ENCODE measurements at regions not wholly inside any gene's neighbourhood (a gene's known extent, or its start where the extent isn't known, plus 50 kb on each side); places are given as distances from the start of the nearest gene placed in this dataset.
"Not testable (repeated sequence)": the region's sequence is repeated elsewhere in the genome, so short reads cannot be mapped to it uniquely, and the experiment has no call there.

GRCh38 chr14:71235875-71236274, 328.6 kb downstream of the PCNX1 start:
- DNase-seq (ENCODE audit: low read depth): no peak
- no peak overlapping the region for H3K4me3 ChIP-seq (ENCODE audit: low read depth, low read length)

DNA sequence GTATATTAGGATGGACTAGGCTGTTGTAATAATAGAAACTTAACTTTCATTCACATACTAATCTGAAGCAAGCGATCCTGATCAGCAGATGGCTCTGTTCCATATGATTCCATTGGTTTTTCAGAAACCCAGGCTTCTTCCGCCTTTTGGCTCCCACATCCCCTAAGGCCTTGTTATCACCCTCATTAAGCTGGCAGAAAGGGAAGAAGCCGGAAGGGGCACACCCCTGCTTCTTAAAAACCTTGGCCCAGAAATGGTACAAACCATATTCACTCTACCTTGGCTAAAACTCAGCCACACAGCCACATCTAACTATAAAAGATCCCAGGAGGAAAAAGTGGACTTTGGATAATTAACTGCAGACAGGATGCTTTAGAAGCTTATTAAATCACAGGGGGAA, 329.2 kb downstream of the PCNX1 start:
- DNase-seq (ENCODE audit: low read depth): no peak
- no peak overlapping the region for H3K4me3 ChIP-seq (ENCODE audit: low read depth, low read length)

DNA sequence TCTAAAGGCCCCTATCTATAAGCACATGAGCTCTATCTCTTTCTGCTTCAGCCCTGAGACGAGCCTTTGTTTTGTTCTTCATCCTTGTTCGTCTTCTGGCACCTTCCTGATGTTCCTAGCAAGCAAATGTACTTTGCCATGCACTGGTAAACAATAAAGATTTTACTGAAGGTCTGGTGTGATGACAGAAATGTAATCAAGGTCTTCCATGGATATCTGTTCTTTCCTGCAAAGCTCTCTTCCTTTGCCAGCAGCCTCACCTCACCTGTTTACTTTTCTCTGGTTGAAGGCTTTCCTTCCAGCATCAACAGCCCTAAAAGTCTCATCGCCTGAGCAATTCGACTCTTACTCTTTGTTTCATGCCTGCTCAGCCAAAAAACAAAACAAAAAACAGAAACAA, 330.3 kb downstream of the PCNX1 start:
- H3K4me3 ChIP-seq (ENCODE audit: low read depth, low read length): no peak overlapping the region
- DNase-seq (ENCODE audit: low read depth): no peak

DNA sequence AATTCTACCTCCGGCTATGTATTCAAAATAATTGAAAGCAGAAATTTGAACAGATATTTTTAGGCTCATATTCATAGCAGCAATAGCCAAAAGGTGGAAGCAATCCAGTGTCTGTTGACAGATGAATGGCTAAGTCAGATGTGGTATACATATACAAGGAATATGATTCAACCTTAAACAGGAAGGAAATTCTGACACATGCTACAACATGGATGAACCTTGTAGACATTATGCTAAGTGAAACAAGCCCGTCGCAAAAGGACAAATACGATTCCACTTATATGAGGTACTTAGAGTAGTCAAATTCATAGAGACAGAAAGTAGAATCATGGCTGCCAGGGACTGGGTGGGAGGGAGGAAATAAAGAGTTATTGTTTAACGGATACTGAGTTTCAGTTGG, 331.6 kb downstream of the PCNX1 start:
- DNase-seq (ENCODE audit: low read depth): no peak
- H3K4me3 ChIP-seq (ENCODE audit: low read depth, low read length): no peak overlapping the region

DNA sequence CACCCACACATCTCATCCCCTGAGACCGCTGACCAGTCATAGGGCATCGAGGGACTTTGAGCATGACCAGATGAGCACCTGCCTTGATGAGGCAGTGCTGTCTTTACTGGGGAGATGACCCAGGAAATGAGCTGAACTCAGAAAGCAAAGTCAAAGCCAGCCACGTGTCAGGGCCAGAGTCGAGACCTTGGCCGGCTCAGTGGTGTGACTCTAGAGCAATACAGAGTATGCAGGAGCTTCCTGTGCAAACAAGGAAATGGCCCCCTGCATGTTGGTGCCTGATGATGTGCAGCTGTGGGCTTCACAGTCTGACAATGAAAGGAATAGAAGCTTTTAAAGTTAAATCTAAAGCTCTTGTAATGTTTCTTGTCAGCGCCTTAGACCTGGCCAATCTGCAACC, 332.9 kb downstream of the PCNX1 start:
- H3K4me3 ChIP-seq (ENCODE audit: low read depth, low read length): no peak overlapping the region
- no peak for DNase-seq (ENCODE audit: low read depth)

GRCh38 chr14:71240866-71241520, 333.7 kb downstream of the PCNX1 start:
- no peak overlapping the region for H3K4me3 ChIP-seq (ENCODE audit: low read depth, low read length)
- DNase-seq (ENCODE audit: low read depth): no peak

- peak; percentile 72 for DNase-seq (ENCODE audit: low read depth)
- no peak overlapping the region for H3K4me3 ChIP-seq (ENCODE audit: low read depth, low read length)
Measured at GRCh38 chr14:71242237-71242748, 335.0 kb downstream of the PCNX1 start.

GRCh38 chr14:71243697-71244096, 336.4 kb downstream of the PCNX1 start:
- DNase-seq (ENCODE audit: low read depth): peak; percentile 71
- H3K4me3 ChIP-seq (ENCODE audit: low read depth, low read length): no peak overlapping the region

DNA sequence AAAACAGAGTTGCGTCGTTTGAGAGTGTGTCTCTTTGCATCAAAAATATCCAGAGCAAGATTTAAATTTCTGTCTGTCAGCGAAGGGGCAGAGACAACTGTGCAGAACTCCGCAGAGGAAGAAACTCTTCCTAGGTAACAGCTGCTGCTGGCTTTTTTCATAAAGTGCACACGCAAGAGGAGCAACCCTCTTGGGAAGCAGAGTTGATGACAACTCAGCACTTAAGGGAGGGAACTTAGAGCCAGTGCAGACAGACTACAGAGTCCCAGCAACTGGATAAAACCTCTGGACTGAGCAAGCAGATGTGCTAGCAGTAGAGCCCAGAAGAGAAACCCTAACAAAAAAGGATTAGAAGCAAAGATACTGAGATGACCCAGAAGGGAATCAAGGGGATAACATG, 337.1 kb downstream of the PCNX1 start:
- no peak overlapping the region for H3K4me3 ChIP-seq (ENCODE audit: low read depth, low read length)
- peak; percentile 73 for DNase-seq (ENCODE audit: low read depth)

GRCh38 chr14:71245659-71246361, 338.6 kb downstream of the PCNX1 start:
- DNase-seq (ENCODE audit: low read depth): no peak

DNA sequence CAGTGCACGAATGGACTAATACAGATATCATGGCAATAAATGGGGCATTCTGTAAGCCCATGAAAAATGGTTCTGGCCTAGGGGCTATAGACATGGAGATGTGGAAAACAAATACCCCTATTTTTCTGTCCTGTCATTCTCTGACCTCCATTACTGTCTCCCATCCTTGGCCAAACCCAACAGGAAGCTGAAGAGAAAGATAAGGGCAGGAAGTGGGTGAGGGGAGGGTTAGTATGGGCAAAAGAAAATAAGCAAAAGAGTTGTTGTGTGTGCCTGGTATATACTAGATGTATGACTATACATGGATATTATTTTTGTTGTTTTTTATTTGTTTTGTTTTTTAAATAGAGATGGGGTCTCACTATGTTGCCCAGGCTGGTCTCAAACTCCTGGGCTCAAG, 339.3 kb downstream of the PCNX1 start:
- H3K4me3 ChIP-seq (ENCODE audit: low read depth, low read length): no peak overlapping the region
- DNase-seq (ENCODE audit: low read depth): no peak

More at GRCh38 chr14:71245659-71246361, 338.6 kb downstream of the PCNX1 start:
- H3K4me3 ChIP-seq (ENCODE audit: low read depth, low read length): no peak overlapping the region

DNA sequence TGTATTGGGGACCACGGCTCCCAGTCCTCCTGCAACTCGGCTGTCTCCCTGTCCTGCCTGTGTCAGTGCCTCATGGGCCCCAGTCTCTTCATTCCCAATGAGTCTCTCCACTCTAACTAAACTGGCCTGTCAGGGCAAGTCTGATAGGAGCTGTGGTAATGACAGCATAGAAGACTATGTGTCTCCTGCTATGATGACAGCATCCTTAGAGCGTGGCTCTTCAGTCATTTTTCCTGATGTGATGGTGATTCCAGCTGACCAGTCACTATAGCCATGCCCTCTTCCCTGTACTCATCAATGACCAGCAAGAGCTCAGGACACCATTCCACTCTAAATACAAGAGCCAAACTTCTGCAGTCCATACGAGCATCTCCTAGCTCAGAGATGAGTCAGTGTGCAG, 339.8 kb downstream of the PCNX1 start:
- no peak overlapping the region for H3K4me3 ChIP-seq (ENCODE audit: low read depth, low read length)
- no peak for DNase-seq (ENCODE audit: low read depth)

- DNase-seq (ENCODE audit: low read depth): no peak
- H3K4me3 ChIP-seq (ENCODE audit: low read depth, low read length): no peak overlapping the region
Measured at GRCh38 chr14:71248194-71248593, 340.9 kb downstream of the PCNX1 start.

DNA sequence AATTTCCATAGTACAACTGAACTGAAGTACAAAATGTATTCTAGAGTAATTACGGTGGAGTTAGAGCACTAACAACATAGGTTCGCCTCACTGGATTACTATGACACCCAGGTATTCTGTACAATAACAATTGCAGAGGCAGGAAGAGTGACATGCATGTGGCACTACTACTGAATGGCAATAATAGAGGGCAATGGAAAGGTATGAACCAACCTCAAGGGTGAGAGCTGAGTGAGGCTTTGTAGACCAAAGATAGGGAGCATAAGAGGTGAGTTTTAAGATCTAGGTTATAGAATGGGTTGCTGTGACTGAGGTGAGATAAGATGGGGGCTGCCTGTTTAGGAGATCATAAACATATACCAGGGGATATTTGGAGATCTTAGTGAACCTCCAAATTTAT, 343.1 kb downstream of the PCNX1 start:
- no peak overlapping the region for H3K4me3 ChIP-seq (ENCODE audit: low read depth, low read length)
- DNase-seq (ENCODE audit: low read depth): no peak

DNA sequence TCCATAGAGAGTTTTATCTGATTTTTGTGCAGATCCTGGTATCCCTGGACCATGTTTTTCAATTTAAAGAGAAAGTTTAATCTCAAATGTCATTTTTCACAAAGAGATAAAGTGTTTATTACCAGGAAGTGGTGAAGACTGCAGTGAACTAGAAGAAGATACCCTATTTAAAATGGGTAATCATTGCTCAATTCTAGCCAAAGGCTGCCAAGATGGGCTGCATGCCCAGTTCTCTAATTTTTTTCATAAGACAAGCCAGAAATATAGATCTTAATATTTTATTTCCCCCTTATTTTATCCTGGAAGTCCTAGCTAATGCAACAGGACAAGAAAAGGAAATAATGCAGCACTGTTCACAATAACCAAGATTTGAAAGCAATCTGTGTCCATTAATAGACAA, 343.5 kb downstream of the PCNX1 start:
- no peak overlapping the region for H3K4me3 ChIP-seq (ENCODE audit: low read depth, low read length)
- no peak for DNase-seq (ENCODE audit: low read depth)

- H3K4me3 ChIP-seq (ENCODE audit: low read depth, low read length); DNase-seq (ENCODE audit: low read depth): not testable (repeated sequence)
Measured at GRCh38 chr14:71254091-71254719, 346.9 kb downstream of the PCNX1 start.

DNA sequence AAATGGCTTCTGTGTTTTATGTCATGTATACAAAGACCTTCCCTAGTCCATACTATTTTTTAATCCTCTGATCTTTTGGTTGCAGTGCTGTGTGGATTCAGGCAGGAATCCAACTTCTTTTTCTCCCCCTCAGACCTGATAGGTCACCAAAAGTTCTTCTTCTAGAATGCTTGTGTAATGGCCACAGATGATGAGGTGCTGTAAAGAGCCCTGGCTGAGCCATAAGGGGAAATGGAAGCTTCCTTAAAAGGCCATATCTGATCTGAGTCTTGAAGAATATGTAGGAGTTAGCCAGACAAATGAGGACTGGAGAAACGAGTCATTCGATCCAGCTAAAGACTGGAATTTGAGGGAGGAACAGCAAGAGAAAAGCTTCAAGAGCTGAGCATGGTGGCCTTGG, 353.9 kb downstream of the PCNX1 start:
- no peak overlapping the region for H3K4me3 ChIP-seq (ENCODE audit: low read depth, low read length)
- DNase-seq (ENCODE audit: low read depth): peak; percentile 74

DNA sequence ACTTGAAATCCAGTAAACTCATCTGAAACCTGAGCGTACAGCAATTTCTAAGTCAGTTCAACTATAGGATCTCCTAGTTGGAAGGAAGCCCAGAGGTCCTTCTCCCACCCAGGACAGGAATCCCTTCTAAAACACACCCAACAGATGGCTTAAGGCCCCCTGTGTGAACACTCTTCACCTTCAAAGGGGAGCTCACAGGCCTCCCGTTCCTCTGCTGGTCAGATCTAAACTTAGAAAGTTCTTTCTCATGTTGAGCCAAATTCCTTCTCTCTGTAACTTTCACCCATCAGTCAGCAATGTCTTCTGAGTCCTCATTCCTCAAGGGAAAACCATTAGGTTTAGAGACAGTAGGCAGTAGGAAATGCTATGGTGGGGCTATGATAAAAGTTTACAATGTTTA, 355.2 kb downstream of the PCNX1 start:
- DNase-seq (ENCODE audit: low read depth): no peak
- no peak overlapping the region for H3K4me3 ChIP-seq (ENCODE audit: low read depth, low read length)

GRCh38 chr14:71264260-71264659, 357.0 kb downstream of the PCNX1 start:
- DNase-seq (ENCODE audit: low read depth): no peak
- no peak overlapping the region for H3K4me3 ChIP-seq (ENCODE audit: low read depth, low read length)

- H3K4me3 ChIP-seq (ENCODE audit: low read depth, low read length): no peak overlapping the region
- DNase-seq (ENCODE audit: low read depth): peak; percentile 82
Measured at GRCh38 chr14:71267007-71267513, 359.8 kb downstream of the PCNX1 start.

Data from skeletal muscle cell (primary cell).